GM19455 (cell line): ENCODE measurements at regions not wholly inside any gene's neighbourhood (a gene's known extent, or its start where the extent isn't known, plus 50 kb on each side); places are given as distances from the start of the nearest gene placed in this dataset.
"Not testable (repeated sequence)": the region's sequence is repeated elsewhere in the genome, so short reads cannot be mapped to it uniquely, and the experiment has no call there.

Experiments used
- ATAC-seq: cut with Tn5 transposase; IDR thresholded peaks from one replicate; pipeline ENCODE4 v1.9.1; 2021; ENCODE audit not compliant: unreplicated experiment

- no peak for ATAC-seq
Observed at GRCh38 chr7:41438705-41439514, 264.0 kb downstream of the INHBA start.

GRCh38 chr7:41437257-41438196, 265.4 kb downstream of the INHBA start:
- ATAC-seq = no peak

GRCh38 chr7:41436139-41436538, 266.8 kb downstream of the INHBA start:
- ATAC-seq = no peak

- ATAC-seq = not testable (repeated sequence)
Observed at GRCh38 chr7:41435020-41435419, 267.9 kb downstream of the INHBA start.

- no peak for ATAC-seq
Observed at GRCh38 chr7:41431671-41432070, 271.2 kb downstream of the INHBA start.

- ATAC-seq = no peak
Observed at GRCh38 chr7:41428381-41428780, 274.5 kb downstream of the INHBA start.

- ATAC-seq = no peak
Observed at GRCh38 chr7:41425926-41426325, 277.0 kb downstream of the INHBA start.

- no peak for ATAC-seq
Observed at GRCh38 chr7:41421056-41421455, 281.8 kb downstream of the INHBA start.

- no peak for ATAC-seq
Observed at GRCh38 chr7:41420421-41420820, 282.5 kb downstream of the INHBA start.

- ATAC-seq = no peak
Observed at GRCh38 chr7:41418337-41418736, 284.6 kb downstream of the INHBA start.

- ATAC-seq = no peak
Observed at GRCh38 chr7:41416208-41416595, 286.7 kb downstream of the INHBA start.

GRCh38 chr7:41415471-41416207, 287.3 kb downstream of the INHBA start:
- ATAC-seq = no peak

GRCh38 chr7:41415051-41415450, 287.8 kb downstream of the INHBA start:
- no peak for ATAC-seq

- ATAC-seq = no peak
Observed at GRCh38 chr7:41404375-41405074, 298.4 kb downstream of the INHBA start.

GRCh38 chr7:41403291-41403690, 299.6 kb downstream of the INHBA start:
- ATAC-seq = no peak

- no peak for ATAC-seq
Observed at GRCh38 chr7:41401833-41402232, 301.1 kb downstream of the INHBA start.

GRCh38 chr7:41399171-41399570, 303.7 kb downstream of the INHBA start:
- ATAC-seq = no peak

GRCh38 chr7:41391818-41392217, 311.1 kb downstream of the INHBA start:
- no peak for ATAC-seq

GRCh38 chr7:41388933-41389332, 314.0 kb downstream of the INHBA start:
- not testable (repeated sequence) for ATAC-seq

- no peak for ATAC-seq
Observed at GRCh38 chr7:41385996-41386395, 316.9 kb downstream of the INHBA start.

GRCh38 chr7:41384418-41384817, 318.5 kb downstream of the INHBA start:
- ATAC-seq = no peak
